ENCODE measurements at regions not wholly inside any gene's neighbourhood (a gene's known extent, or its start where the extent isn't known, plus 50 kb on each side); places are given as distances from the start of the nearest gene placed in this dataset.

GRCh38 chr12:111117017-111117416, 196.6 kb upstream of the MYL2 start:
- TF ChIP-seq REST (tag by site-specific recombination; IDR thresholded peaks at IDR 0.05) (no peak), ZNF138 (tag by site-specific recombination; IDR thresholded peaks at IDR 0.05; ENCODE audit: borderline replicate concordance) (no peak)

All from HEK293 (cell line).